ENCODE measurements at regions not wholly inside any gene's neighbourhood (a gene's known extent, or its start where the extent isn't known, plus 50 kb on each side); places are given as distances from the start of the nearest gene placed in this dataset.

- Histone ChIP-seq H3K36me3 (ENCODE audit: low read depth, low read length) (no peaks in the 10 kb centered on the region), H3K4me1 (ENCODE audit: insufficient read depth, low read length) (no peaks in the 10 kb centered on the region), H3F3A (ENCODE audit: low read length, unreplicated experiment) (no peaks in the 10 kb centered on the region), H3K27ac (ENCODE audit: low read length) (no peak overlapping the region), H3K27me3 (ENCODE audit: low read length) (no peaks in the 10 kb centered on the region), H3K9me3 (ENCODE audit: low read length) (no peaks in the 10 kb centered on the region), H3K4me3 (ENCODE audit: low read length) (no peak overlapping the region), H3K9me2 (replicated peaks; ENCODE audit: low read length) (no peaks in the 10 kb centered on the region), H4K20me1 (ENCODE audit: low read length) (no peaks in the 10 kb centered on the region), H3K4me2 (ENCODE audit: low read length) (no peak overlapping the region), H3K79me2 (ENCODE audit: low read length) (no peaks in the 10 kb centered on the region), H3K9ac (ENCODE audit: low read length) (no peak overlapping the region), H2AFZ (ENCODE audit: low read length) (no peak overlapping the region)
- TF ChIP-seq EZH2 (IDR thresholded peaks at IDR 0.05; ENCODE audit: low read length, unreplicated experiment): no peak
- TF ChIP-seq CTCF (conservative IDR thresholded peaks at IDR 0.05; ENCODE audit: low read depth, low read length): no peak
- TF ChIP-seq EZH2phosphoT487 (IDR thresholded peaks at IDR 0.05; ENCODE audit: borderline replicate concordance, low read length): no peak
- POLR2A ChIA-PET (ENCODE audit: unreplicated experiment): no interaction called here
- intact Hi-C loops (cut with micrococcal nuclease): no loop called here
- CTCF ChIA-PET: no interaction called here
- DNase-seq: no peak
- BruUV-seq (replicated peaks): no TSS peak
- no peak for ATAC-seq
These were observed 70.7 kb upstream of the ZNF30 start for GRCh38 chr19:34856052-34856451.

DNA sequence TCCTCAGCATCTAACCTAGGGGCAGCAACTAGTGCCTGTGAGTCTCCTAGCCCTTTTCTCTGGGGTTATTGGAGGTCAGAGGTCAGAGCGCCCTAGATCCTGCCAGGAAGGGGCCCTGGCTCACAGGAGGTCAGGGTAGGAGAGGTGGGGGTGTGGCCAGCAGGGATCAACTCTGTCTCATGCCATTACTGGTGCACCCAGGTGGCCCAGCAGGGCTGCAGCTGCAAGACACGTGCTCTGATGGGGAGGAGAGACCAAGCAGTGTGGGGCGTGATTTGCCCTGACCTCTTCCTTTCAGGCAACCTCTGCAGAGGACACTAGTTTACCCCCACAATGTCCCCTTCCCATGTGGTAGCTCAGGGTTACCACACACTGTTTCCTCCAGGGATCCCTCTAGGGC lies 73.3 kb upstream of the ZNF30 start:
- H3K4me2 ChIP-seq (ENCODE audit: low read length): no peak overlapping the region
- H3K79me2 ChIP-seq (ENCODE audit: low read length): no peaks in the 10 kb centered on the region
- H3K27me3 ChIP-seq (ENCODE audit: low read length): no peaks in the 10 kb centered on the region
- POLR2A ChIA-PET (ENCODE audit: unreplicated experiment): no interaction called here
- no peaks in the 10 kb centered on the region for H4K20me1 ChIP-seq (ENCODE audit: low read length)
- intact Hi-C loops (cut with micrococcal nuclease): no loop called here
- no peak overlapping the region for H3K27ac ChIP-seq (ENCODE audit: low read length)
- no peak overlapping the region for H2AFZ ChIP-seq (ENCODE audit: low read length)
- CTCF ChIA-PET: no interaction called here
- no peaks in the 10 kb centered on the region for H3K36me3 ChIP-seq (ENCODE audit: low read depth, low read length)
- H3K9me2 ChIP-seq (replicated peaks; ENCODE audit: low read length): no peaks in the 10 kb centered on the region
- DNase-seq (no peak), ATAC-seq (no peak)
- no peak overlapping the region for H3K4me3 ChIP-seq (ENCODE audit: low read length)
- no peaks in the 10 kb centered on the region for H3K9me3 ChIP-seq (ENCODE audit: low read length)
- no peaks in the 10 kb centered on the region for H3F3A ChIP-seq (ENCODE audit: low read length, unreplicated experiment)
- no TSS peak for BruUV-seq (replicated peaks)
- H3K9ac ChIP-seq (ENCODE audit: low read length): no peak overlapping the region
- no peaks in the 10 kb centered on the region for H3K4me1 ChIP-seq (ENCODE audit: insufficient read depth, low read length)
- TF ChIP-seq CTCF (conservative IDR thresholded peaks at IDR 0.05; ENCODE audit: low read depth, low read length): no peak
- TF ChIP-seq EZH2 (IDR thresholded peaks at IDR 0.05; ENCODE audit: low read length, unreplicated experiment): no peak

GRCh38 chr19:34852669-34853068 lies 74.0 kb upstream of the ZNF30 start:
- H3K4me3 ChIP-seq (ENCODE audit: low read length): no peak overlapping the region
- no peak overlapping the region for H3K9ac ChIP-seq (ENCODE audit: low read length)
- no peaks in the 10 kb centered on the region for H3K9me3 ChIP-seq (ENCODE audit: low read length)
- H3K4me2 ChIP-seq (ENCODE audit: low read length): no peak overlapping the region
- no peaks in the 10 kb centered on the region for H4K20me1 ChIP-seq (ENCODE audit: low read length)
- ATAC-seq (no peak), DNase-seq (no peak)
- H3K79me2 ChIP-seq (ENCODE audit: low read length): no peaks in the 10 kb centered on the region
- intact Hi-C loops (cut with micrococcal nuclease): no loop called here
- no peaks in the 10 kb centered on the region for H3K4me1 ChIP-seq (ENCODE audit: insufficient read depth, low read length)
- no peaks in the 10 kb centered on the region for H3K27me3 ChIP-seq (ENCODE audit: low read length)
- ChIA-PET POLR2A (ENCODE audit: unreplicated experiment) (no interaction called here), CTCF (no interaction called here)
- BruUV-seq (replicated peaks): no TSS peak
- H3F3A ChIP-seq (ENCODE audit: low read length, unreplicated experiment): no peaks in the 10 kb centered on the region
- no peaks in the 10 kb centered on the region for H3K9me2 ChIP-seq (replicated peaks; ENCODE audit: low read length)
- no peaks in the 10 kb centered on the region for H3K36me3 ChIP-seq (ENCODE audit: low read depth, low read length)
- H2AFZ ChIP-seq (ENCODE audit: low read length): no peak overlapping the region
- H3K27ac ChIP-seq (ENCODE audit: low read length): no peak overlapping the region
- TF ChIP-seq EZH2phosphoT487 (IDR thresholded peaks at IDR 0.05; ENCODE audit: borderline replicate concordance, low read length): no peak
- TF ChIP-seq CTCF (conservative IDR thresholded peaks at IDR 0.05; ENCODE audit: low read depth, low read length): no peak
- no peak for TF ChIP-seq EZH2 (IDR thresholded peaks at IDR 0.05; ENCODE audit: low read length, unreplicated experiment)
